ENCODE measurements at regions not wholly inside any gene's neighbourhood (a gene's known extent, or its start where the extent isn't known, plus 50 kb on each side); places are given as distances from the start of the nearest gene placed in this dataset.

GRCh38 chr3:106392915-106393314, 524.1 kb upstream of the CBLB start:
- no peak for DNase-seq (ENCODE audit: low read depth in 2 of 2)

GRCh38 chr3:106397006-106397405, 528.2 kb upstream of the CBLB start:
- no peak for DNase-seq (ENCODE audit: low read depth in 2 of 2)

- DNase-seq (ENCODE audit: low read depth in 2 of 2): no peak
These were observed 530.2 kb upstream of the CBLB start for GRCh38 chr3:106398891-106399600.

- no peak for DNase-seq (ENCODE audit: low read depth in 2 of 2)
These were observed 530.9 kb upstream of the CBLB start for GRCh38 chr3:106399761-106400160.

GRCh38 chr3:106401666-106402490, 533.1 kb upstream of the CBLB start:
- DNase-seq (ENCODE audit: low read depth in 2 of 2): no peak

- no peak for DNase-seq (ENCODE audit: low read depth in 2 of 2)
These were observed 534.7 kb upstream of the CBLB start for GRCh38 chr3:106403371-106404145.

GRCh38 chr3:106413683-106414082, 544.9 kb upstream of the CBLB start:
- no peak for DNase-seq (ENCODE audit: low read depth in 2 of 2)

GRCh38 chr3:106420628-106421027, 551.8 kb upstream of the CBLB start:
- no peak for DNase-seq (ENCODE audit: low read depth in 2 of 2)

GRCh38 chr3:106421426-106421825, 552.6 kb upstream of the CBLB start:
- DNase-seq (ENCODE audit: low read depth in 2 of 2): no peak

GRCh38 chr3:106421909-106422308, 553.1 kb upstream of the CBLB start:
- DNase-seq (ENCODE audit: low read depth in 2 of 2): no peak

GRCh38 chr3:106423321-106424225, 554.8 kb upstream of the CBLB start:
- no peak for DNase-seq (ENCODE audit: low read depth in 2 of 2)

GRCh38 chr3:106425026-106425425, 556.2 kb upstream of the CBLB start:
- no peak for DNase-seq (ENCODE audit: low read depth in 2 of 2)

GRCh38 chr3:106425916-106426315, 557.1 kb upstream of the CBLB start:
- no peak for DNase-seq (ENCODE audit: low read depth in 2 of 2)

GRCh38 chr3:106428565-106428994, 559.8 kb upstream of the CBLB start:
- DNase-seq (ENCODE audit: low read depth in 2 of 2): no peak

- no peak for DNase-seq (ENCODE audit: low read depth in 2 of 2)
These were observed 562.9 kb upstream of the CBLB start for GRCh38 chr3:106431721-106432120.

GRCh38 chr3:106435899-106436453, 567.2 kb upstream of the CBLB start:
- no peak for DNase-seq (ENCODE audit: low read depth in 2 of 2)

- DNase-seq (ENCODE audit: low read depth in 2 of 2): no peak
These were observed 570.1 kb upstream of the CBLB start for GRCh38 chr3:106438887-106439286.

GRCh38 chr3:106440672-106441071, 571.9 kb upstream of the CBLB start:
- no peak for DNase-seq (ENCODE audit: low read depth in 2 of 2)

- DNase-seq (ENCODE audit: low read depth in 2 of 2): no peak
These were observed 577.5 kb upstream of the CBLB start for GRCh38 chr3:106446271-106446670.

- no peak for DNase-seq (ENCODE audit: low read depth in 2 of 2)
These were observed 579.0 kb upstream of the CBLB start for GRCh38 chr3:106447723-106448301.
